ENCODE measurements at regions not wholly inside any gene's neighbourhood (a gene's known extent, or its start where the extent isn't known, plus 50 kb on each side); places are given as distances from the start of the nearest gene placed in this dataset.
"Not testable (repeated sequence)": the region's sequence is repeated elsewhere in the genome, so short reads cannot be mapped to it uniquely, and the experiment has no call there.

DNA sequence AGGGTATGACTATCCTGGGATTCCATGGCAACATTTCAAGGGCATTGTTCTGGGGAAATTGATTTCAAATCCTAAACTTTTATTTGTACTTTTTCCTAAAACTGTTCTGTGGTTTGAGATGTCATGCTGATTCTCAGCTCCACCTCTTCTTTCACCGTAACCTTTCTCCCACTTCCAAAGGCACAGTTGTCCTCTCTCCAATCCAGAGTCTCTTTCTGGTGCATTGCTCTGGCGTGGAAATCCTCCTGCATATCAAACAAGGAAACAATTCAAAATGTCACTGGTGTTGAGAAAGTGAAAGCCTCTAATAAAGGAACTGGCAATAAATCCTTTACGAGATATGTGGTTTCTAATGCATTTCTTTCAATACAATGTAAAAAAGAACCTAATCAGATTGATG lies 155.1 kb upstream of the CDH2 start:
- DNase-seq (ENCODE audit: low read depth in 3 of 3, low spot score in 2 of 3), result no peak

DNA sequence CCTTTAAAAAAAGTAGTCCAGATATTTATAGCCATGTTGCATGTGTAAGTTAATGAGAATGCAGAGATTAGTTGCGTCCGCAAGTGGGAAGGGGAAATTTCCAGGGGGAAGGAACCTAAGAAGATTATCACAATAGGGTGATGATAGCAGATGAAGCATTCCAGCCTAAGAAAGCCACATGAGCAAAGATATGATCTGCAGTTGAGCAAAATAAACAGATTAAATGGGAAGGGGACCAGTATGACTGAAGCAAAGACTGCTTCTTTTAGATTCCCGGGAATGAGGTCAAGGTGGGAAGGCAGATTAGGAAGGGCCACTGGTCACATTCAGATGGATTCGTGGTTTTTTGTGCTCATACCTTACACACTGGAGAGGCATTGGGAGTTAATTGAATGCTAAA lies 154.6 kb upstream of the CDH2 start:
- no peak for DNase-seq (ENCODE audit: low read depth in 3 of 3, low spot score in 2 of 3)

DNA sequence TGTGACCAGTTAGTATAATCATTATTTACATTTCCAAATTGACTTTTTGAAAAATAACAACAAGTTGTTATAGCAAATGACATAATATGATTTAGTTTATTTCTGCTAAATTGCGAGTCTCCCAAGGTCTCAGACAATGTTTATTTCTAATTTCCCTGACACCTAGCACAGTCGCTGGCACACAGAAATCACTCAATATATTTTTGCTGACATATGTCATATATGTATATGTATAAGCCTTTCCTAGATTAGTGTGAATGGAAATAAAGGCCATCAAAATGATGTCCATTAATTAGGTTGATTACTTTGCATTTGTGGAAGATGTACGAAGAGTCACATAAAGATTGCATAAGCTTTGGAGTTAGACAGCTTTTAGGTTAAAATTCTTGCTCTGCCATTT lies 136.7 kb upstream of the CDH2 start:
- no peak for DNase-seq (ENCODE audit: low read depth in 3 of 3, low spot score in 2 of 3)

DNA sequence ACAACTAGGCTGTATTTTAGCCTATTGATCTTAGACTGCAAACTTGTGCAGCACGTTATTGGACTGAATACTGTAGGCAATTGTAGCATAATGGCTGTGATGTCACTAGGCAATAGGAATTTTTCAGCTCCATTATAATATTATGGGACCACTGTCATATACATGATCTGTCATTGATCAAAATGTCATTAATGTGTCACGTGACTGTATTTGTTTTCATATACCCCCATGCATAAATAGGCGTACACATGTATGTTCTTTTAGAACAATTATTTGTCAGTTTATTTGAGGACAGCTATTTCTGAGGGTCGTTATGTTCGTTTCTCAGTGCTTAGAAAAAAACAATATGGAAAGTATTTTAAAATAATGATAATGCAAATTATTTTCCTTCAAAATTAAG lies 111.9 kb upstream of the CDH2 start:
- DNase-seq (ENCODE audit: low read depth in 3 of 3, low spot score in 2 of 3), result no peak

DNA sequence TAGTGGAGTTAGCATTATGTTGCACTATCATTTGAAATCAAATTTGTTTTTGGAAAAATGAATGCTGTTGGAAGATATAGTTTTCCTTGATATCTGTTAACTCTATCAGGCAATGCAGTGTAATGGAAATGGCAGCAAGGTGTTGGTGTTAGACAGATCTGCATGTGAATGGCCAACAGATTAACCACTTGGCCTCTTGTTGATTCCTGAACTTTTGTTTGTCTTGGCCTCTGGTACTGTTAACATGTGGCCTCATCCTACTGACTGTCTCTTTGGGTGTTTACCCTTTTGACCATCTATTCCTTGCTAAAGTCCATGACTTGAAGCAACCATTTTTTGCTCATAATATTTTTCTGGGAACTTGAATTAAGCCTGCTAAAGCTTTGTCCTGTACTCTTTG lies 110.2 kb upstream of the CDH2 start:
- no peak for DNase-seq (ENCODE audit: low read depth in 3 of 3, low spot score in 2 of 3)

DNA sequence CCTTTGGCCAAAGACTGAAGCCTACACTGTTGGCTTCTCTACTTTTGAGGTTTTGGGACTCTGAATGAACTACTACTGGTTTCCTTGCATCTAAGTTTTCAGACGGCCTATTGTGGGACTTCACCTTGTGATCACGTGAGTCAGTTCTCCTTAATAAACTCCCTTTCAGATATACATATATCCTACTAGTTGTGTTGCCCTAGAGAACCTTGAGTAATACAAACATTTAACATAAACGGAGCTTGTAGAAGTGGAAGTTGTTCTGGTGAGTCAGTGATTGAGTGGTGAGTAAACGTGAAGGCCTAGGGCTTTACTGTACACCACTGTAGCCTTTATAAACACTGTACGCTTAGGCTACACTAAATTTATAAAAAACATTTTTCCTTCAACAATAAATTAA lies 107.2 kb upstream of the CDH2 start:
- DNase-seq (ENCODE audit: low read depth in 3 of 3, low spot score in 2 of 3), result no peak

DNA sequence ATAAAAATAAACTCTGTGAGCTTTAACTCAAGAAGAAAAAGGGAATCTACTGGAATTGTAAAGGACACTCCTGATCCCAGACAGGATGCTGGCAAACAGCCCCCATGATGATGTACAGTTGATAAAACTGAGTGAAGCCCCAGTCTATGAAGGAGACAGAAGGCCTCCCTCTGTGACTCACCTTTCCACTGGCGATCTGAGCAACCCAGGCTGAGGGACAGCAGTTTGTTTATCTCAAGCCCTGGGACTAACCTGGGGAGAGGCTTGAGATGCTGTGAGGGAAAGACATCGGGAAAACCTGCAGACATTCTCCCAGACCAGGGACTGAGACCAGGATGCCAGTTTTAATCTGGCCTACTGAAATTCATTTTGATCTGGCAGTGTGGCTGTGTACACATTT lies 104.5 kb upstream of the CDH2 start:
- no peak for DNase-seq (ENCODE audit: low read depth in 3 of 3, low spot score in 2 of 3)

DNA sequence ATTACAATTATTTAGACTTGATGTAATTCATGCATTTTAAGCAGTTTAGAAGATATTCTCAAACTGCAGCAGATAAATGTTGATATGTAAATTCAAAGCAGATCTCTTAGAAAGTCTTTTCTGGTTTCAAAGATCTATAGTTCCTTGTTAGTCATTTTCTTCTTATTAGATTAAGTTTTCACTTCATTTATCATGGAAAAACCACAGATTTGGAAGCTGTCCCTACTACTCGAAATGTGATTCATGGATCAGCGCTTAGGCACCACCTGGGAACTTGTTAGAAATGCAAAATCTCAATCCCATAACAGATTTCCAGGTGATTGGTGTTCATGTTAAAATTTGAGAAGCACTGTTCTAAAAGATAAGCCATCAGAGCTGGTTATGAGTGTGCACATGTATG lies 92.8 kb upstream of the CDH2 start:
- no peak for DNase-seq (ENCODE audit: low read depth in 3 of 3, low spot score in 2 of 3)

DNA sequence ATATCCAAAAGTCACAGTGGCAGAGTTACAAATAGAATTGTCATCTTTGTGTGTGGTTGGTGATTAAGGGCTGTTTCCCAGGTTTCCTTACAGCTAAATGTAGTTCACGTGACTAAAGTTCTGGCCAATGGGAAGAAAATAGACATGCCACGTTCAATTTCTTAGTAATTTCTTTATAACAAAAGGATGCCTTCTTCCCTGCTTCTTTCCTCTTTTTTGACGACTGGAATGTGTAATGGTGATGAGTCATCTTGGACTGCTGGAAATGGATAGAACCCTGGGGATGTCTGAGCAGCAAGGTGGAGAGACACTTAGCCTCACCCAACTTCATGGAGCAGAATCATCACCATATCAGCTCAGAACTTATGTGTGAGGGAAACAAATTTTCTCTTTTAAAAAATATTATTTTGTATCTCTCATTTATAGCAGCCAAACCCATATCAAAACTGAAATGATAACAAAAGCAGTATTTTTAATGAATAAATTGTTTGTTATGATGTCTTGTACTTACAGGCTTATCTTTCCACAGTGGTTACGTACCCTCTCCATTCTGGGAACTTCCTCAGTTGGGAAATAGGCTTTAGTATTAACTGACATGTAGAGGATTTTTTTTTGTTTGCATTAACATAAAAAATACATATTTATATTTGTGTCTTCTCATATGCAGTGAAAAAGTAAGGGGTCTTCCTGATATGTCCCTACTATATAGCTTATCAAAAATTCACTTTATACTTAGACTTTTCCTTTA lies 91.1 kb upstream of the CDH2 start:
- DNase-seq (ENCODE audit: low read depth in 3 of 3, low spot score in 2 of 3), result no peak

DNA sequence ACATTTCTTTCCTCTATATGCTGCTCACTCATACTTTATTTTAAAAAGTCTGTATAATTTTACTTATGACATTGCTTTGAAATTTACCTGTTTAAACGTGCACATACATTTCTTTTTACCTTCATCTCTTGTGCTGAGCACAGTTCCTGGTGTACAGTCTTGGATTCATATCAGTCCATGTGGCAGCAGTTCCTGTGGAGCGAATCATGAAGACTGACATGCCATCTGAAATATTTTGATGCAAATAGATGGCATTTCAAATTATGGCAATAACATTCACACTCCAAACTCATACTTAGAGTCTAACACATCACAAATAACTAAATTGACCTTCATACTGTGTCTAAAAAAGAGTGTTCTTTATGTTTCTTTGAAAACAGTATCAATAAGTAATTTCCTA lies 90.3 kb upstream of the CDH2 start:
- DNase-seq (ENCODE audit: low read depth in 3 of 3, low spot score in 2 of 3), result no peak

DNA sequence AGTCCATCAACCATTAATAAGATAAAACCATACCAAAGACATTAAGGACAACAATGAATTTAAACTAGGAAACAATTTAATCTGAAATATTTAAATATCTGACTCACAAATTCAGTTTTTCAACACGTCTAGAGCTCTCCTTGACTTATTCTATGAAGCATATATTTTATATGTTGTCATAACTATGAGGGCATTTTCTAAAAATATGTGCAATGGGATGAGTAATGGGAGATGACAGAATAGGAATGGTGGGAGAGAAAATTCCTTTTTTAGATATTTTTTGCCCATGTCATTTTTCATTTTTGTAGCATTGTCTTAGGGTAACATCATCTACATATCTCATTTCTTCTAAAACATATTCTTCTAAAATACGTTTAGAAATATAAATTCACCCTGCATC lies 79.2 kb upstream of the CDH2 start:
- no peak for DNase-seq (ENCODE audit: low read depth in 3 of 3, low spot score in 2 of 3)

DNA sequence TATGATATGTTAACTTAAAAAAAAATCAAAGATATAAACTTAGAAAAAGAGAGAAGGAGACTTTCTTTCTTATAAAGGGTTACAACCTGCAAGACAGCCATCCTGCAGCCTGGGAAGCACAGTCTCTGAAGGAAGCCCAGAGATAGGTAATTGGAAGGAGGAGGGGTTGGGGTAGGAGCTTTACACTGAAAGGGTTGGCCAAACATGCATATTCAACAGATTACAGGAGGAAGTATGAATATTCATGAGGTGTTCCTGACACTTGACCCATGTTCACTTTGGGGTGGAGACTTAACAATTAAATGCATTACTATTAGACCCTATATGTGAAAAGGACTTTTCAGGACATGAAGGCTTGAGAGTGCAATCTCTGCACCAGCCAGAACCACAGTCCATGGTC lies 71.7 kb upstream of the CDH2 start:
- no peak for DNase-seq (ENCODE audit: low read depth in 3 of 3, low spot score in 2 of 3)

DNA sequence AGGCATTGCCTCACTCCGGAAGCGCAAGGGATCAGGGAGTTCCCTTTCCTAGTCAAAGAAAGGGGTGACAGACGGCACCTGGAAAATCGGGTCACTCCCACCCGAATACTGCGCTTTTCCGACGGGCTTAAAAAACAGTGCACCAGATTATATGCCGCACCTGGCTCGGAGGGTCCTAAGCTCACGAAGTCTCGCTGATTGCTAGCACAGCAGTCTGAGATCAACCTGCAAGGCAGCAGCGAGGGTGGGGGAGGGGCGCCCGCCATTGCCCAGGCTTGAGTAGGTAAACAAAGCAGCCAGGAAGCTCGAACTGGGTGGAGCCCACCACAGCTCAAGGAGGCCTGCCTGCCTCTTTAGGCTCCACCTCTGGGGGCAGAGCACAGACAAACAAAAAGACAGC lies 63.7 kb upstream of the CDH2 start:
- DNase-seq (ENCODE audit: low read depth in 3 of 3, low spot score in 2 of 3), result not testable (repeated sequence)

DNA sequence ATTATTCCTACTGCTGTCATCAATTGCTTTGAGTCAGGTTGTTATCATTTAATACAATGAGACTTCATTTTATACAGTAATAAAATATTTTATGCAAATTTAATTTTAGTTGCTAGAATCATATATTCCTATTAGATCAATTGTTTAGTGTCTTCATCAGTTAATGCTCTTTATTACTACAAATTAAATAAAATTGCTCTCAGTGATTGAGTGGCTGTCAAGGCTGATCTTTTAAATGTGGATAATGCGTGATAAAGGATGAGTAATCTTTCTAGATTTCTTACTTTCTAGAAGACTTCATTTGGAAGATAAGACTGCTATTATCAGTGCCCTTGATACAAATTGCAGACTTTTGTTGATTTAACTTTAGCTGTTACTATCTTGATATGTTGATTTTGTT lies 59.6 kb upstream of the CDH2 start:
- DNase-seq (ENCODE audit: low read depth in 3 of 3, low spot score in 2 of 3), result no peak
